Testis (tissue), 2 donors: ENCODE measurements at regions not wholly inside any gene's neighbourhood (a gene's known extent, or its start where the extent isn't known, plus 50 kb on each side); places are given as distances from the start of the nearest gene placed in this dataset.
"Not testable (repeated sequence)": the region's sequence is repeated elsewhere in the genome, so short reads cannot be mapped to it uniquely, and the experiment has no call there.

Experiments
- DNase-seq: peaks from one replicate; pipeline ENCODE4 v3.0.0-alpha.2; 2019
- H3K27ac ChIP-seq, 2 donors: fragments of 200-600 bp; sonication (generic); one replicate each; pipeline ENCODE4 v1.5.1; 2019
- H3K27me3 ChIP-seq: fragments of 200-600 bp; sonication (generic); one replicate; pipeline ENCODE4 v1.5.1; 2019
- H3K36me3 ChIP-seq: fragments of 200-600 bp; sonication (generic); one replicate; pipeline ENCODE4 v1.5.1; 2017; ENCODE audit warnings: low read depth; ENCODE audit errors: missing control alignments
- H3K4me1 ChIP-seq: fragments of 200-600 bp; sonication (generic); one replicate; pipeline ENCODE4 v1.5.1; 2019
- H3K4me3 ChIP-seq, 2 donors: fragments of 200-600 bp; sonication (generic); one replicate each; pipeline ENCODE4 v1.5.1; 2017 to 2019
- H3K9me3 ChIP-seq: fragments of 200-600 bp; sonication (generic); one replicate; pipeline ENCODE4 v1.5.1; 2017
- CTCF ChIP-seq, 3 experiments: fragments of 450-650 bp in 2 of 3; fragments of 200-600 bp in 1 of 3; sonication (generic) in 1 of 3; IDR thresholded peaks; one replicate each; pipeline ENCODE4 v1.5.1; 2016 to 2019; ENCODE audit warnings: antibody characterized with exemption in 3 of 3, mild to moderate bottlenecking in 2 of 3, moderate library complexity in 1 of 3
- POLR2A ChIP-seq: fragments of 450-650 bp; IDR thresholded peaks from one replicate; pipeline ENCODE4 v1.6.1; 2017; ENCODE audit warnings: antibody characterized with exemption, mild to moderate bottlenecking, moderate library complexity
- WGBS, 2 donors: methylation state at CpG; one replicate each; pipeline ENCODE4 v1.1.5; 2018; 5-methylcytosine and 5-hydroxymethylcytosine counted together
- intact Hi-C: fragments of 100-400 bp; cut with DNase I; formaldehyde crosslinking; loops from one replicate; pipeline ENCODE4 v1.15.1; 2023; ENCODE audit warnings: low total_unique reads

- intact Hi-C loops: no loop called here
- Histone ChIP-seq H3K36me3 (no peaks in the 10 kb centered on the region), H3K4me1 (no peaks in the 10 kb centered on the region), H3K9me3 (no peaks in the 10 kb centered on the region), H3K27ac (no peak overlapping the region), H3K4me3 (no peak overlapping the region), H3K27me3 (no peaks in the 10 kb centered on the region)
- no peak for DNase-seq
- TF ChIP-seq POLR2A: no peak
- 82 to 88% methylated on average over 2 of the region's 2 CpGs for WGBS, 2 donors
These were observed 104.4 kb downstream of the FANCF start for GRCh38 chr11:22521226-22521625.

GRCh38 chr11:22520521-22520920, 105.1 kb downstream of the FANCF start:
- Histone ChIP-seq H3K9me3 (no peaks in the 10 kb centered on the region), H3K27me3 (no peaks in the 10 kb centered on the region), H3K4me1 (no peaks in the 10 kb centered on the region), H3K27ac (no peak overlapping the region), H3K4me3 (no peak overlapping the region), H3K36me3 (no peaks in the 10 kb centered on the region)
- DNase-seq: no peak
- intact Hi-C loops: no loop called here
- TF ChIP-seq CTCF (IDR thresholded peaks at IDR 0.05) (no peak), POLR2A (no peak)

- H3K4me3 ChIP-seq, DNase-seq, H3K27me3 ChIP-seq, H3K9me3 ChIP-seq, H3K27ac ChIP-seq, H3K4me1 ChIP-seq, H3K36me3 ChIP-seq, intact Hi-C loops: not testable (repeated sequence)
- WGBS, 2 donors: 79 to 87% methylated on average over 2 of the region's 2 CpGs
These were observed 107.3 kb downstream of the FANCF start for GRCh38 chr11:22518344-22518743.

- H3K4me3 ChIP-seq: no peak overlapping the region
- H3K4me1 ChIP-seq: no peaks in the 10 kb centered on the region
- no peaks in the 10 kb centered on the region for H3K9me3 ChIP-seq
- 78% methylated on average over 5 of the region's 5 CpGs for WGBS, 2 donors
- no peak overlapping the region for H3K27ac ChIP-seq
- no peak for TF ChIP-seq CTCF (IDR thresholded peaks at IDR 0.05)
- TF ChIP-seq POLR2A: no peak
- intact Hi-C loops: no loop called here
- no peak for DNase-seq
- H3K27me3 ChIP-seq: no peaks in the 10 kb centered on the region
- H3K36me3 ChIP-seq: no peaks in the 10 kb centered on the region
These were observed 109.5 kb downstream of the FANCF start for GRCh38 chr11:22516111-22516510.

- Histone ChIP-seq H3K27me3 (no peaks in the 10 kb centered on the region), H3K4me1 (no peaks in the 10 kb centered on the region), H3K36me3 (no peaks in the 10 kb centered on the region), H3K9me3 (no peaks in the 10 kb centered on the region), H3K27ac (no peak overlapping the region), H3K4me3 (no peak overlapping the region)
- WGBS, 2 donors: 24 to 31% methylated on average over 1 of the region's 1 CpG
- TF ChIP-seq POLR2A: no peak
- no peak for TF ChIP-seq CTCF (IDR thresholded peaks at IDR 0.05)
- no peak for DNase-seq
- intact Hi-C loops: no loop called here
These were observed 113.2 kb downstream of the FANCF start for GRCh38 chr11:22512457-22512856.

- H3K4me1 ChIP-seq: no peaks in the 10 kb centered on the region
- no peak overlapping the region for H3K4me3 ChIP-seq
- H3K9me3 ChIP-seq: no peaks in the 10 kb centered on the region
- no peak for TF ChIP-seq CTCF (IDR thresholded peaks at IDR 0.05)
- TF ChIP-seq POLR2A: no peak
- no peak for DNase-seq
- H3K36me3 ChIP-seq: no peaks in the 10 kb centered on the region
- WGBS, 2 donors: 59 to 66% methylated on average over 2 of the region's 2 CpGs
- H3K27ac ChIP-seq: no peak overlapping the region
- intact Hi-C loops: no loop called here
- H3K27me3 ChIP-seq: no peaks in the 10 kb centered on the region
These were observed 114.9 kb downstream of the FANCF start for GRCh38 chr11:22510741-22511140.
